PC-9 (cell line): ENCODE measurements at regions not wholly inside any gene's neighbourhood (a gene's known extent, or its start where the extent isn't known, plus 50 kb on each side); places are given as distances from the start of the nearest gene placed in this dataset.

ENCODE experiments used
- CTCF ChIP-seq: fragments of 200-600 bp; sonication (generic); conservative IDR thresholded peaks from 2 replicates; pipeline ENCODE4 v1.6.1; 2017; ENCODE audit warnings: mixed run types, antibody characterized with exemption, mild to moderate bottlenecking, moderate library complexity
- EZH2 ChIP-seq: fragments of 200-600 bp; sonication (generic); IDR thresholded peaks from 2 replicates; pipeline ENCODE4 v1.8.0; 2017; ENCODE audit warnings: antibody characterized with exemption, low read depth

- TF ChIP-seq CTCF = no peak
- no peak for TF ChIP-seq EZH2
Measured at GRCh38 chr9:134495881-134496412, 145.7 kb upstream of the COL5A1 start.
